HepG2 (cell line): ENCODE measurements at regions not wholly inside any gene's neighbourhood (a gene's known extent, or its start where the extent isn't known, plus 50 kb on each side); places are given as distances from the start of the nearest gene placed in this dataset.

Experiments used
- CCDC6 ChIP-seq: sonication (generic); formaldehyde crosslinking; IDR thresholded peaks from 2 replicates; pipeline ENCODE4 v1.8.1; 2022; ENCODE audit warnings: mild to moderate bottlenecking, missing genetic modification reagents, moderate library complexity
- CEBPG ChIP-seq: IDR thresholded peaks from 2 replicates; pipeline ENCODE4 v1.6.1; 2016
- CTCF ChIP-seq: sonication (generic); formaldehyde crosslinking; IDR thresholded peaks from 2 replicates; pipeline ENCODE4 v1.5.0; 2020; ENCODE audit warnings: mild to moderate bottlenecking, missing genetic modification reagents, moderate library complexity
- EEA1 ChIP-seq: sonication (generic); formaldehyde crosslinking; IDR thresholded peaks from 2 replicates; pipeline ENCODE4 v1.5.1; 2020; ENCODE audit warnings: mild to moderate bottlenecking, missing genetic modification reagents, borderline replicate concordance
- HIC2 ChIP-seq: sonication (generic); formaldehyde crosslinking; IDR thresholded peaks from 2 replicates; pipeline ENCODE4 v1.9.0; 2022; ENCODE audit warnings: low read depth, missing genetic modification reagents
- HMG20A ChIP-seq: IDR thresholded peaks from 2 replicates; pipeline ENCODE4 v1.6.1; 2016; ENCODE audit warnings: borderline replicate concordance
- LCORL ChIP-seq, 2 experiments: fragments of 450-650 bp in 1 of 2; sonication (generic) in 1 of 2; formaldehyde crosslinking in 1 of 2; IDR thresholded peaks; 2 replicates each; pipeline versions ENCODE4 v1.5.0 to v1.6.1; 2017 to 2020; ENCODE audit warnings: antibody characterized with exemption in 1 of 2, missing genetic modification reagents in 1 of 2
- MEF2D ChIP-seq: sonication (generic); formaldehyde crosslinking; IDR thresholded peaks from 2 replicates; pipeline ENCODE4 v1.5.1; 2020; ENCODE audit warnings: mild to moderate bottlenecking, missing genetic modification reagents
- PHF21A ChIP-seq: sonication (generic); formaldehyde crosslinking; IDR thresholded peaks from 2 replicates; pipeline ENCODE4 v1.5.0; 2020; ENCODE audit warnings: mild to moderate bottlenecking, missing genetic modification reagents
- POLR2AphosphoS2 ChIP-seq: IDR thresholded peaks from 2 replicates; pipeline ENCODE4 v1.6.1; 2011; ENCODE audit warnings: low read depth, low read length, improper control_type of control experiment
- ZBTB44 ChIP-seq: sonication (generic); formaldehyde crosslinking; IDR thresholded peaks from 2 replicates; pipeline ENCODE4 v1.4.0; 2020; ENCODE audit warnings: missing genetic modification reagents
- ZNF362 ChIP-seq: sonication (generic); formaldehyde crosslinking; IDR thresholded peaks from 2 replicates; pipeline ENCODE4 v1.4.0; 2020; ENCODE audit warnings: missing genetic modification reagents, mild to moderate bottlenecking, borderline replicate concordance
- ZNF556 ChIP-seq: sonication (generic); formaldehyde crosslinking; IDR thresholded peaks from 2 replicates; pipeline ENCODE4 v1.4.0; 2020; ENCODE audit warnings: mild to moderate bottlenecking, missing genetic modification reagents, borderline replicate concordance
- TF ChIP-seq, protein P1 (sequence below): IDR thresholded peaks from 2 replicates; pipeline ENCODE4 v1.6.1; 2016; ENCODE audit warnings: mild to moderate bottlenecking
- TF ChIP-seq, protein P2 (sequence below): sonication (generic); formaldehyde crosslinking; conservative IDR thresholded peaks from 2 replicates; pipeline ENCODE4 v1.4.0; 2020; ENCODE audit warnings: mild to moderate bottlenecking, missing genetic modification reagents, moderate library complexity

GRCh38 chr4:157421365-157421764 lies 200.8 kb downstream of the GRIA2 start (continued):
- peak; percentile 20; the same call in 1 of the 2 replicates for TF ChIP-seq ZNF362 (CRISPR knock-in tag)
- TF ChIP-seq ZBTB44 (CRISPR knock-in tag), result no peak
- TF ChIP-seq EEA1 (CRISPR knock-in tag), result no peak
- no peak for TF ChIP-seq CCDC6
- TF ChIP-seq PHF21A (CRISPR knock-in tag), result peak; percentile 44; the same call in 1 of the 2 replicates
- TF ChIP-seq, protein P1, sequence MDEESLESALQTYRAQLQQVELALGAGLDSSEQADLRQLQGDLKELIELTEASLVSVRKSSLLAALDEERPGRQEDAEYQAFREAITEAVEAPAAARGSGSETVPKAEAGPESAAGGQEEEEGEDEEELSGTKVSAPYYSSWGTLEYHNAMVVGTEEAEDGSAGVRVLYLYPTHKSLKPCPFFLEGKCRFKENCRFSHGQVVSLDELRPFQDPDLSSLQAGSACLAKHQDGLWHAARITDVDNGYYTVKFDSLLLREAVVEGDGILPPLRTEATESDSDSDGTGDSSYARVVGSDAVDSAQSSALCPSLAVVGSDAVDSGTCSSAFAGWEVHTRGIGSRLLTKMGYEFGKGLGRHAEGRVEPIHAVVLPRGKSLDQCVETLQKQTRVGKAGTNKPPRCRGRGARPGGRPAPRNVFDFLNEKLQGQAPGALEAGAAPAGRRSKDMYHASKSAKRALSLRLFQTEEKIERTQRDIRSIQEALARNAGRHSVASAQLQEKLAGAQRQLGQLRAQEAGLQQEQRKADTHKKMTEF, result peak; percentile 38
- TF ChIP-seq POLR2AphosphoS2, result no peak
- no peak for TF ChIP-seq HIC2 (CRISPR knock-in tag)
- no peak for TF ChIP-seq ZNF556 (CRISPR knock-in tag)
- TF ChIP-seq CEBPG (CRISPR knock-in tag), result 0 out of 2 replicates have a peak, but pooled peaks have one; percentile 6
- no peak for TF ChIP-seq MEF2D
- no peak; the same call in 1 of the 2 replicates for TF ChIP-seq LCORL (IDR thresholded peaks at IDR 0.05)
- TF ChIP-seq LCORL (CRISPR knock-in tag; IDR thresholded peaks at IDR 0.05), result 0 out of 2 replicates have a peak, but pooled peaks have one; percentile 8
- TF ChIP-seq CTCF (CRISPR knock-in tag), result no peak
- TF ChIP-seq HMG20A, result peak; percentile 45; the same call in 1 of the 2 replicates
- TF ChIP-seq, protein P2, sequence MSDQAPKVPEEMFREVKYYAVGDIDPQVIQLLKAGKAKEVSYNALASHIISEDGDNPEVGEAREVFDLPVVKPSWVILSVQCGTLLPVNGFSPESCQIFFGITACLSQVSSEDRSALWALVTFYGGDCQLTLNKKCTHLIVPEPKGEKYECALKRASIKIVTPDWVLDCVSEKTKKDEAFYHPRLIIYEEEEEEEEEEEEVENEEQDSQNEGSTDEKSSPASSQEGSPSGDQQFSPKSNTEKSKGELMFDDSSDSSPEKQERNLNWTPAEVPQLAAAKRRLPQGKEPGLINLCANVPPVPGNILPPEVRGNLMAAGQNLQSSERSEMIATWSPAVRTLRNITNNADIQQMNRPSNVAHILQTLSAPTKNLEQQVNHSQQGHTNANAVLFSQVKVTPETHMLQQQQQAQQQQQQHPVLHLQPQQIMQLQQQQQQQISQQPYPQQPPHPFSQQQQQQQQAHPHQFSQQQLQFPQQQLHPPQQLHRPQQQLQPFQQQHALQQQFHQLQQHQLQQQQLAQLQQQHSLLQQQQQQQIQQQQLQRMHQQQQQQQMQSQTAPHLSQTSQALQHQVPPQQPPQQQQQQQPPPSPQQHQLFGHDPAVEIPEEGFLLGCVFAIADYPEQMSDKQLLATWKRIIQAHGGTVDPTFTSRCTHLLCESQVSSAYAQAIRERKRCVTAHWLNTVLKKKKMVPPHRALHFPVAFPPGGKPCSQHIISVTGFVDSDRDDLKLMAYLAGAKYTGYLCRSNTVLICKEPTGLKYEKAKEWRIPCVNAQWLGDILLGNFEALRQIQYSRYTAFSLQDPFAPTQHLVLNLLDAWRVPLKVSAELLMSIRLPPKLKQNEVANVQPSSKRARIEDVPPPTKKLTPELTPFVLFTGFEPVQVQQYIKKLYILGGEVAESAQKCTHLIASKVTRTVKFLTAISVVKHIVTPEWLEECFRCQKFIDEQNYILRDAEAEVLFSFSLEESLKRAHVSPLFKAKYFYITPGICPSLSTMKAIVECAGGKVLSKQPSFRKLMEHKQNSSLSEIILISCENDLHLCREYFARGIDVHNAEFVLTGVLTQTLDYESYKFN (CRISPR knock-in tag), result peak; percentile 87
